ENCODE measurements at regions not wholly inside any gene's neighbourhood (a gene's known extent, or its start where the extent isn't known, plus 50 kb on each side); places are given as distances from the start of the nearest gene placed in this dataset.

GRCh38 chr14:42469637-42470426 is 863.2 kb downstream of the LRFN5 start:
- ChIA-PET CTCF (no interaction called here), POLR2A (no interaction called here)
- no peak overlapping the region for H3K4me3 ChIP-seq (replicated peaks in 1 of 3; ENCODE audit: insufficient read depth in 1 of 3, low read depth in 1 of 3, low read length in 3 of 3)
- no peaks in the 10 kb centered on the region for H3K79me2 ChIP-seq (ENCODE audit: control insufficient read depth, insufficient read depth, low read length)
- H3K4me2 ChIP-seq (ENCODE audit: insufficient read depth, low read length): no peak overlapping the region
- H4K20me1 ChIP-seq (replicated peaks; ENCODE audit: control insufficient read depth, extremely low read depth, insufficient read depth, low read length): no peaks in the 10 kb centered on the region
- no peaks in the 10 kb centered on the region for H3K9me3 ChIP-seq (replicated peaks; ENCODE audit: control insufficient read depth, insufficient read depth, low read length)
- dilution Hi-C loops (cut with MboI; ENCODE audit: extremely low pct_ligation_motif_present, low sequenced_read_pairs): no loop called here
- TF ChIP-seq POLR2AphosphoS5 (IDR thresholded peaks at IDR 0.05; ENCODE audit: insufficient read depth, low read depth, low read length) (no peak), JUN (IDR thresholded peaks at IDR 0.05; ENCODE audit: borderline replicate concordance, insufficient read depth, insufficient read length, low read depth) (no peak), FOS (IDR thresholded peaks at IDR 0.05; ENCODE audit: borderline replicate concordance, insufficient read depth, low read length) (no peak), MYC (IDR thresholded peaks at IDR 0.05; ENCODE audit: low read depth, low read length) (no peak), EZH2 (IDR thresholded peaks at IDR 0.05; ENCODE audit: borderline replicate concordance, low read depth, low read length, severe bottlenecking) (no peak), MAX (IDR thresholded peaks at IDR 0.05; ENCODE audit: insufficient read depth, insufficient read length) (no peak), POLR2A (IDR thresholded peaks at IDR 0.05; ENCODE audit: low read depth, low read length) (no peak)
- no TSS peak for BruUV-seq (replicated peaks)
- H3K27me3 ChIP-seq (ENCODE audit: control insufficient read depth in 2 of 2, insufficient read depth in 2 of 2, low read length in 2 of 2): no peaks in the 10 kb centered on the region
- H3K27ac ChIP-seq (ENCODE audit: insufficient read depth, low read depth, low read length): no peak overlapping the region
- FAIRE-seq: no peak
- no peaks in the 10 kb centered on the region for H3K9me1 ChIP-seq (replicated peaks; ENCODE audit: control insufficient read depth, extremely low read depth, insufficient read depth, low read length)
- no peak overlapping the region for H3K9ac ChIP-seq (replicated peaks; ENCODE audit: extremely low read depth, insufficient read depth, low read length)
- no peak for DNase-seq (ENCODE audit: low read depth, low spot score)
- no peaks in the 10 kb centered on the region for H3K4me1 ChIP-seq (ENCODE audit: control insufficient read depth, extremely low read depth, insufficient read depth, low read length)
- no peak overlapping the region for H2AFZ ChIP-seq (ENCODE audit: low read depth, low read length)
- no peaks in the 10 kb centered on the region for H3K36me3 ChIP-seq (ENCODE audit: control insufficient read depth in 2 of 2, extremely low read depth in 1 of 2, insufficient read depth in 2 of 2, low read length in 2 of 2)
- intact Hi-C loops (cut with micrococcal nuclease): no loop called here

GRCh38 chr14:42460673-42461072 is 854.0 kb downstream of the LRFN5 start:
- BruUV-seq (replicated peaks): no TSS peak
- Histone ChIP-seq H4K20me1 (replicated peaks; ENCODE audit: control insufficient read depth, extremely low read depth, insufficient read depth, low read length) (no peaks in the 10 kb centered on the region), H3K27ac (ENCODE audit: insufficient read depth, low read depth, low read length) (no peak overlapping the region), H3K9me1 (replicated peaks; ENCODE audit: control insufficient read depth, extremely low read depth, insufficient read depth, low read length) (no peaks in the 10 kb centered on the region), H2AFZ (ENCODE audit: low read depth, low read length) (no peak overlapping the region), H3K27me3 (ENCODE audit: control insufficient read depth in 2 of 2, insufficient read depth in 2 of 2, low read length in 2 of 2) (no peaks in the 10 kb centered on the region), H3K36me3 (ENCODE audit: control insufficient read depth in 2 of 2, extremely low read depth in 1 of 2, insufficient read depth in 2 of 2, low read length in 2 of 2) (no peaks in the 10 kb centered on the region), H3K4me2 (ENCODE audit: insufficient read depth, low read length) (no peak overlapping the region), H3K4me1 (ENCODE audit: control insufficient read depth, extremely low read depth, insufficient read depth, low read length) (no peaks in the 10 kb centered on the region), H3K79me2 (ENCODE audit: control insufficient read depth, insufficient read depth, low read length) (no peaks in the 10 kb centered on the region), H3K4me3 (replicated peaks in 1 of 3; ENCODE audit: insufficient read depth in 1 of 3, low read depth in 1 of 3, low read length in 3 of 3) (no peak overlapping the region), H3K9me3 (replicated peaks; ENCODE audit: control insufficient read depth, insufficient read depth, low read length) (peaks cover 6% of the 10 kb centered on the region), H3K9ac (replicated peaks; ENCODE audit: extremely low read depth, insufficient read depth, low read length) (no peak overlapping the region)
- intact Hi-C loops (cut with micrococcal nuclease): no loop called here
- POLR2A ChIA-PET: no interaction called here
- TF ChIP-seq MYC (IDR thresholded peaks at IDR 0.05; ENCODE audit: low read depth, low read length): no peak
- TF ChIP-seq EZH2 (IDR thresholded peaks at IDR 0.05; ENCODE audit: borderline replicate concordance, low read depth, low read length, severe bottlenecking): no peak
- TF ChIP-seq FOS (IDR thresholded peaks at IDR 0.05; ENCODE audit: borderline replicate concordance, insufficient read depth, low read length): no peak
- TF ChIP-seq MAX (IDR thresholded peaks at IDR 0.05; ENCODE audit: insufficient read depth, insufficient read length): no peak
- no peak for TF ChIP-seq POLR2A (IDR thresholded peaks at IDR 0.05; ENCODE audit: low read depth, low read length)
- no peak for TF ChIP-seq GATA2 (IDR thresholded peaks at IDR 0.05; ENCODE audit: insufficient read depth, insufficient read length, low read depth, low read length)
- DNase-seq (ENCODE audit: low read depth, low spot score): no peak
- FAIRE-seq: no peak
- dilution Hi-C loops (cut with MboI; ENCODE audit: extremely low pct_ligation_motif_present, low sequenced_read_pairs): no loop called here
- CTCF ChIA-PET: no interaction called here

All from endothelial cell of umbilical vein (primary cell).